HuH-7.5 (cell line): ENCODE measurements at regions not wholly inside any gene's neighbourhood (a gene's known extent, or its start where the extent isn't known, plus 50 kb on each side); places are given as distances from the start of the nearest gene placed in this dataset.
"Not testable (repeated sequence)": the region's sequence is repeated elsewhere in the genome, so short reads cannot be mapped to it uniquely, and the experiment has no call there.

Experiments used
- DNase-seq: peaks from one replicate; pipeline ENCODE4 v3.0.0; 2011; ENCODE audit warnings: low spot score

- DNase-seq, result no peak
These were observed 389.0 kb upstream of the BRINP1 start for GRCh38 chr9:119758241-119758640.

- DNase-seq, result no peak
These were observed 370.2 kb upstream of the BRINP1 start for GRCh38 chr9:119739476-119739875.

GRCh38 chr9:119736491-119737454 is 367.5 kb upstream of the BRINP1 start:
- DNase-seq, result no peak

- DNase-seq, result no peak
These were observed 358.8 kb upstream of the BRINP1 start for GRCh38 chr9:119727988-119728387.

GRCh38 chr9:119726035-119726434 is 356.8 kb upstream of the BRINP1 start:
- DNase-seq, result no peak

- DNase-seq, result no peak
These were observed 353.1 kb upstream of the BRINP1 start for GRCh38 chr9:119722384-119722783.

GRCh38 chr9:119712325-119712724 is 343.1 kb upstream of the BRINP1 start:
- no peak for DNase-seq

- DNase-seq, result no peak
These were observed 340.2 kb upstream of the BRINP1 start for GRCh38 chr9:119709431-119709830.

- DNase-seq, result no peak
These were observed 338.1 kb upstream of the BRINP1 start for GRCh38 chr9:119707228-119707845.

- DNase-seq, result no peak
These were observed 332.4 kb upstream of the BRINP1 start for GRCh38 chr9:119701651-119702050.

GRCh38 chr9:119698535-119698934 is 329.3 kb upstream of the BRINP1 start:
- DNase-seq, result no peak

GRCh38 chr9:119697996-119698395 is 328.8 kb upstream of the BRINP1 start:
- no peak for DNase-seq

GRCh38 chr9:119689879-119690278 is 320.6 kb upstream of the BRINP1 start:
- no peak for DNase-seq

GRCh38 chr9:119688547-119688946 is 319.3 kb upstream of the BRINP1 start:
- DNase-seq, result no peak

GRCh38 chr9:119677811-119678505 is 308.7 kb upstream of the BRINP1 start:
- DNase-seq, result no peak

GRCh38 chr9:119675951-119676350 is 306.7 kb upstream of the BRINP1 start:
- no peak for DNase-seq

GRCh38 chr9:119672763-119673162 is 303.5 kb upstream of the BRINP1 start:
- DNase-seq, result not testable (repeated sequence)

- no peak for DNase-seq
These were observed 298.7 kb upstream of the BRINP1 start for GRCh38 chr9:119667916-119668315.

GRCh38 chr9:119667163-119667562 is 297.9 kb upstream of the BRINP1 start:
- no peak for DNase-seq

- no peak for DNase-seq
These were observed 293.1 kb upstream of the BRINP1 start for GRCh38 chr9:119662329-119662728.

GRCh38 chr9:119652931-119653330 is 283.7 kb upstream of the BRINP1 start:
- DNase-seq, result no peak

- no peak for DNase-seq
These were observed 280.0 kb upstream of the BRINP1 start for GRCh38 chr9:119649205-119649604.
